ENCODE measurements at regions not wholly inside any gene's neighbourhood (a gene's known extent, or its start where the extent isn't known, plus 50 kb on each side); places are given as distances from the start of the nearest gene placed in this dataset.

- peaks cover 0 to 2% (median 0%) of the 10 kb centered on the region in 4 experiments for H3K4me1 ChIP-seq (ENCODE audit: control extremely low read depth in 1 of 4, control insufficient read depth in 4 of 4, insufficient read depth in 4 of 4, low read length in 3 of 4)
- CTCF ChIA-PET, result no interaction called here
- H3K4me3 ChIP-seq (ENCODE audit: control insufficient read depth in 1 of 7, extremely low read depth in 1 of 7, insufficient read depth in 4 of 7, low read depth in 2 of 7, low read length in 6 of 7), result no peak overlapping the region
- H3K36me3 ChIP-seq (ENCODE audit: control insufficient read depth in 4 of 4, insufficient read depth in 4 of 4, low read length in 3 of 4), result no peaks in the 10 kb centered on the region
- H3K9me3 ChIP-seq (ENCODE audit: control extremely low read depth in 1 of 5, control insufficient read depth in 4 of 5, insufficient read depth in 2 of 5, low read depth in 1 of 5, low read length in 4 of 5), result peaks cover 0 to 6% (median 0%) of the 10 kb centered on the region in 5 experiments
- POLR2A ChIA-PET, result no interaction called here
- no peak overlapping the region for H3K27ac ChIP-seq (ENCODE audit: insufficient read depth in 1 of 2, low read depth in 1 of 2, low read length in 2 of 2, poor library complexity in 1 of 2, severe bottlenecking in 2 of 2)
- WGBS (ENCODE audit: insufficient coverage), result no CpG with 5 or more reads among the region's 1 CpG
- no peak for DNase-seq
- no peaks in the 10 kb centered on the region for H3K27me3 ChIP-seq (replicated peaks in 2 of 5; ENCODE audit: control insufficient read depth in 4 of 5, insufficient read depth in 5 of 5, low read length in 4 of 5)
Measured at GRCh38 chr14:44036248-44036647, 470.8 kb downstream of the FSCB start.

- no CpG with 5 or more reads among the region's 2 CpGs for WGBS (ENCODE audit: insufficient coverage)
- Histone ChIP-seq H3K27me3 (replicated peaks in 2 of 5; ENCODE audit: control insufficient read depth in 4 of 5, insufficient read depth in 5 of 5, low read length in 4 of 5) (no peaks in the 10 kb centered on the region), H3K36me3 (ENCODE audit: control insufficient read depth in 4 of 4, insufficient read depth in 4 of 4, low read length in 3 of 4) (no peaks in the 10 kb centered on the region), H3K9me3 (ENCODE audit: control extremely low read depth in 1 of 5, control insufficient read depth in 4 of 5, insufficient read depth in 2 of 5, low read depth in 1 of 5, low read length in 4 of 5) (peaks cover 0 to 6% (median 0%) of the 10 kb centered on the region in 5 experiments), H3K4me1 (ENCODE audit: control extremely low read depth in 1 of 4, control insufficient read depth in 4 of 4, insufficient read depth in 4 of 4, low read length in 3 of 4) (peaks cover 0 to 7% (median 0%) of the 10 kb centered on the region in 4 experiments), H3K4me3 (ENCODE audit: control insufficient read depth in 1 of 7, extremely low read depth in 1 of 7, insufficient read depth in 4 of 7, low read depth in 2 of 7, low read length in 6 of 7) (no peak overlapping the region), H3K27ac (ENCODE audit: insufficient read depth in 1 of 2, low read depth in 1 of 2, low read length in 2 of 2, poor library complexity in 1 of 2, severe bottlenecking in 2 of 2) (no peak overlapping the region)
- ChIA-PET POLR2A (no interaction called here), CTCF (no interaction called here)
- no peak for DNase-seq
Measured at GRCh38 chr14:44035707-44036106, 471.4 kb downstream of the FSCB start.

GRCh38 chr14:44030831-44031383, 476.2 kb downstream of the FSCB start:
- Histone ChIP-seq H3K36me3 (ENCODE audit: control insufficient read depth in 4 of 4, insufficient read depth in 4 of 4, low read length in 3 of 4) (no peaks in the 10 kb centered on the region), H3K27ac (ENCODE audit: insufficient read depth in 1 of 2, low read depth in 1 of 2, low read length in 2 of 2, poor library complexity in 1 of 2, severe bottlenecking in 2 of 2) (no peak overlapping the region), H3K9me3 (ENCODE audit: control extremely low read depth in 1 of 5, control insufficient read depth in 4 of 5, insufficient read depth in 2 of 5, low read depth in 1 of 5, low read length in 4 of 5) (no peaks in the 10 kb centered on the region), H3K4me3 (ENCODE audit: control insufficient read depth in 1 of 7, extremely low read depth in 1 of 7, insufficient read depth in 4 of 7, low read depth in 2 of 7, low read length in 6 of 7) (no peak overlapping the region), H3K4me1 (ENCODE audit: control extremely low read depth in 1 of 4, control insufficient read depth in 4 of 4, insufficient read depth in 4 of 4, low read length in 3 of 4) (peaks cover 0 to 11% (median 0%) of the 10 kb centered on the region in 4 experiments), H3K27me3 (replicated peaks in 2 of 5; ENCODE audit: control insufficient read depth in 4 of 5, insufficient read depth in 5 of 5, low read length in 4 of 5) (no peaks in the 10 kb centered on the region)
- ChIA-PET POLR2A (no interaction called here), CTCF (no interaction called here)
- 42% methylated on average over 4 of the region's 4 CpGs for WGBS (ENCODE audit: insufficient coverage)
- DNase-seq, result no peak

GRCh38 chr14:44029933-44030332, 477.1 kb downstream of the FSCB start:
- DNase-seq, result no peak
- H3K27me3 ChIP-seq (replicated peaks in 2 of 5; ENCODE audit: control insufficient read depth in 4 of 5, insufficient read depth in 5 of 5, low read length in 4 of 5), result no peaks in the 10 kb centered on the region
- no peaks in the 10 kb centered on the region for H3K9me3 ChIP-seq (ENCODE audit: control extremely low read depth in 1 of 5, control insufficient read depth in 4 of 5, insufficient read depth in 2 of 5, low read depth in 1 of 5, low read length in 4 of 5)
- peaks cover 0 to 11% (median 0%) of the 10 kb centered on the region in 4 experiments for H3K4me1 ChIP-seq (ENCODE audit: control extremely low read depth in 1 of 4, control insufficient read depth in 4 of 4, insufficient read depth in 4 of 4, low read length in 3 of 4)
- POLR2A ChIA-PET, result interaction anchor here (0.7 kb wide), 1 partner anchor 347 kb away, joined by 3 read pairs; no protein-coding TSS in a partner anchor
- H3K27ac ChIP-seq (ENCODE audit: insufficient read depth in 1 of 2, low read depth in 1 of 2, low read length in 2 of 2, poor library complexity in 1 of 2, severe bottlenecking in 2 of 2), result no peak overlapping the region
- CTCF ChIA-PET, result no interaction called here
- no peaks in the 10 kb centered on the region for H3K36me3 ChIP-seq (ENCODE audit: control insufficient read depth in 4 of 4, insufficient read depth in 4 of 4, low read length in 3 of 4)
- H3K4me3 ChIP-seq (ENCODE audit: control insufficient read depth in 1 of 7, extremely low read depth in 1 of 7, insufficient read depth in 4 of 7, low read depth in 2 of 7, low read length in 6 of 7), result no peak overlapping the region

GRCh38 chr14:44027397-44027796, 479.7 kb downstream of the FSCB start:
- H3K9me3 ChIP-seq (ENCODE audit: control extremely low read depth in 1 of 5, control insufficient read depth in 4 of 5, insufficient read depth in 2 of 5, low read depth in 1 of 5, low read length in 4 of 5), result no peaks in the 10 kb centered on the region
- H3K27ac ChIP-seq (ENCODE audit: insufficient read depth in 1 of 2, low read depth in 1 of 2, low read length in 2 of 2, poor library complexity in 1 of 2, severe bottlenecking in 2 of 2), result no peak overlapping the region
- no peaks in the 10 kb centered on the region for H3K27me3 ChIP-seq (replicated peaks in 2 of 5; ENCODE audit: control insufficient read depth in 4 of 5, insufficient read depth in 5 of 5, low read length in 4 of 5)
- peaks cover 0 to 11% (median 0%) of the 10 kb centered on the region in 4 experiments for H3K4me1 ChIP-seq (ENCODE audit: control extremely low read depth in 1 of 4, control insufficient read depth in 4 of 4, insufficient read depth in 4 of 4, low read length in 3 of 4)
- 36% methylated on average over 2 of the region's 3 CpGs for WGBS (ENCODE audit: insufficient coverage)
- ChIA-PET POLR2A (no interaction called here), CTCF (no interaction called here)
- no peak overlapping the region for H3K4me3 ChIP-seq (ENCODE audit: control insufficient read depth in 1 of 7, extremely low read depth in 1 of 7, insufficient read depth in 4 of 7, low read depth in 2 of 7, low read length in 6 of 7)
- H3K36me3 ChIP-seq (ENCODE audit: control insufficient read depth in 4 of 4, insufficient read depth in 4 of 4, low read length in 3 of 4), result no peaks in the 10 kb centered on the region
- DNase-seq, result no peak

- Histone ChIP-seq H3K36me3 (ENCODE audit: control insufficient read depth in 4 of 4, insufficient read depth in 4 of 4, low read length in 3 of 4) (no peaks in the 10 kb centered on the region), H3K27ac (ENCODE audit: insufficient read depth in 1 of 2, low read depth in 1 of 2, low read length in 2 of 2, poor library complexity in 1 of 2, severe bottlenecking in 2 of 2) (no peak overlapping the region)
- POLR2A ChIA-PET, result no interaction called here
Measured at GRCh38 chr14:44010595-44010994, 496.5 kb downstream of the FSCB start.

GRCh38 chr14:44010071-44010470, 497.0 kb downstream of the FSCB start:
- no peak for DNase-seq
- WGBS (ENCODE audit: insufficient coverage), result no CpG with 5 or more reads among the region's 3 CpGs
- no peaks in the 10 kb centered on the region for H3K27me3 ChIP-seq (replicated peaks in 2 of 5; ENCODE audit: control insufficient read depth in 4 of 5, insufficient read depth in 5 of 5, low read length in 4 of 5)
- ChIA-PET POLR2A (no interaction called here), CTCF (no interaction called here)
- H3K36me3 ChIP-seq (ENCODE audit: control insufficient read depth in 4 of 4, insufficient read depth in 4 of 4, low read length in 3 of 4), result no peaks in the 10 kb centered on the region
- H3K27ac ChIP-seq (ENCODE audit: insufficient read depth in 1 of 2, low read depth in 1 of 2, low read length in 2 of 2, poor library complexity in 1 of 2, severe bottlenecking in 2 of 2), result no peak overlapping the region
- H3K4me1 ChIP-seq (ENCODE audit: control extremely low read depth in 1 of 4, control insufficient read depth in 4 of 4, insufficient read depth in 4 of 4, low read length in 3 of 4), result no peaks in the 10 kb centered on the region
- H3K9me3 ChIP-seq (ENCODE audit: control extremely low read depth in 1 of 5, control insufficient read depth in 4 of 5, insufficient read depth in 2 of 5, low read depth in 1 of 5, low read length in 4 of 5), result peaks cover 0 to 3% (median 0%) of the 10 kb centered on the region in 5 experiments
- no peak overlapping the region for H3K4me3 ChIP-seq (ENCODE audit: control insufficient read depth in 1 of 7, extremely low read depth in 1 of 7, insufficient read depth in 4 of 7, low read depth in 2 of 7, low read length in 6 of 7)

More at GRCh38 chr14:44010595-44010994, 496.5 kb downstream of the FSCB start:
- CTCF ChIA-PET, result no interaction called here
- no peak for DNase-seq
- H3K9me3 ChIP-seq (ENCODE audit: control extremely low read depth in 1 of 5, control insufficient read depth in 4 of 5, insufficient read depth in 2 of 5, low read depth in 1 of 5, low read length in 4 of 5), result peaks cover 0 to 3% (median 0%) of the 10 kb centered on the region in 5 experiments
- H3K4me1 ChIP-seq (ENCODE audit: control extremely low read depth in 1 of 4, control insufficient read depth in 4 of 4, insufficient read depth in 4 of 4, low read length in 3 of 4), result no peaks in the 10 kb centered on the region
- H3K4me3 ChIP-seq (ENCODE audit: control insufficient read depth in 1 of 7, extremely low read depth in 1 of 7, insufficient read depth in 4 of 7, low read depth in 2 of 7, low read length in 6 of 7), result no peak overlapping the region
- H3K27me3 ChIP-seq (replicated peaks in 2 of 5; ENCODE audit: control insufficient read depth in 4 of 5, insufficient read depth in 5 of 5, low read length in 4 of 5), result no peaks in the 10 kb centered on the region

Measured in common myeloid progenitor, CD34-positive (primary cell).